BLaER1 (cell line): ENCODE measurements at regions not wholly inside any gene's neighbourhood (a gene's known extent, or its start where the extent isn't known, plus 50 kb on each side); places are given as distances from the start of the nearest gene placed in this dataset.

ENCODE experiments used
- H3K27ac ChIP-seq: shearing (Covaris generic); formaldehyde crosslinking; 2 replicates; pipeline ENCODE4 v1.8.1; 2022
- H3K27me3 ChIP-seq: shearing (Covaris generic); formaldehyde crosslinking; 2 replicates; pipeline ENCODE4 v1.8.1; 2022
- H3K36me3 ChIP-seq: shearing (Covaris generic); formaldehyde crosslinking; 2 replicates; pipeline ENCODE4 v1.8.1; 2022
- H3K4me1 ChIP-seq: shearing (Covaris generic); formaldehyde crosslinking; 2 replicates; pipeline ENCODE4 v1.8.1; 2022
- H3K4me2 ChIP-seq: shearing (Covaris generic); formaldehyde crosslinking; 2 replicates; pipeline ENCODE4 v1.8.1; 2022
- H3K4me3 ChIP-seq: shearing (Covaris generic); formaldehyde crosslinking; 2 replicates; pipeline ENCODE4 v1.8.1; 2022
- H3K9ac ChIP-seq: shearing (Covaris generic); formaldehyde crosslinking; 2 replicates; pipeline ENCODE4 v1.8.1; 2022
- H3K9me3 ChIP-seq: shearing (Covaris generic); formaldehyde crosslinking; 2 replicates; pipeline ENCODE4 v1.8.1; 2022
- H4K20me1 ChIP-seq: shearing (Covaris generic); formaldehyde crosslinking; 2 replicates; pipeline ENCODE4 v1.8.1; 2022
- Cebpa-rat ChIP-seq: shearing (Covaris generic); IDR thresholded peaks from 2 replicates; pipeline ENCODE4 v1.8.1; 2022

- Histone ChIP-seq H3K27me3 (no peaks in the 10 kb centered on the region), H3K4me2 (no peak overlapping the region), H3K27ac (no peak overlapping the region), H3K36me3 (no peaks in the 10 kb centered on the region), H3K4me1 (no peaks in the 10 kb centered on the region), H3K9ac (no peak overlapping the region), H3K4me3 (no peak overlapping the region), H3K9me3 (no peaks in the 10 kb centered on the region), H4K20me1 (no peaks in the 10 kb centered on the region)
- no peak for TF ChIP-seq Cebpa-rat
These were observed 1204.5 kb upstream of the CHAC2 start for GRCh38 chr2:52563151-52563550.

GRCh38 chr2:52558265-52558664 lies 1209.3 kb upstream of the CHAC2 start:
- Histone ChIP-seq H3K27me3 (no peaks in the 10 kb centered on the region), H3K27ac (no peak overlapping the region), H3K9me3 (no peaks in the 10 kb centered on the region), H3K36me3 (no peaks in the 10 kb centered on the region), H3K4me1 (no peaks in the 10 kb centered on the region), H3K4me3 (no peak overlapping the region), H3K9ac (no peak overlapping the region), H3K4me2 (no peak overlapping the region), H4K20me1 (no peaks in the 10 kb centered on the region)
- TF ChIP-seq Cebpa-rat: no peak

- H4K20me1 ChIP-seq: no peaks in the 10 kb centered on the region
- H3K9ac ChIP-seq: no peak overlapping the region
- H3K27me3 ChIP-seq: no peaks in the 10 kb centered on the region
- no peak for TF ChIP-seq Cebpa-rat
- no peak overlapping the region for H3K4me2 ChIP-seq
- H3K27ac ChIP-seq: no peak overlapping the region
- no peaks in the 10 kb centered on the region for H3K36me3 ChIP-seq
- H3K4me3 ChIP-seq: no peak overlapping the region
- H3K9me3 ChIP-seq: peaks cover 11% of the 10 kb centered on the region
- H3K4me1 ChIP-seq: no peaks in the 10 kb centered on the region
These were observed 1225.3 kb upstream of the CHAC2 start for GRCh38 chr2:52542297-52542696.

- Histone ChIP-seq H3K9me3 (no peaks in the 10 kb centered on the region), H3K36me3 (no peaks in the 10 kb centered on the region), H3K4me2 (no peak overlapping the region), H3K9ac (no peak overlapping the region), H3K27ac (no peak overlapping the region), H4K20me1 (no peaks in the 10 kb centered on the region), H3K27me3 (no peaks in the 10 kb centered on the region), H3K4me1 (no peaks in the 10 kb centered on the region), H3K4me3 (no peak overlapping the region)
- no peak for TF ChIP-seq Cebpa-rat
These were observed 1228.3 kb upstream of the CHAC2 start for GRCh38 chr2:52539026-52539970.

GRCh38 chr2:52537588-52537987 lies 1230.0 kb upstream of the CHAC2 start:
- Histone ChIP-seq H3K9ac (no peak overlapping the region), H3K4me2 (no peak overlapping the region), H3K36me3 (no peaks in the 10 kb centered on the region), H3K4me1 (no peaks in the 10 kb centered on the region), H3K27ac (no peak overlapping the region), H3K27me3 (no peaks in the 10 kb centered on the region), H3K9me3 (no peaks in the 10 kb centered on the region), H4K20me1 (no peaks in the 10 kb centered on the region), H3K4me3 (no peak overlapping the region)
- TF ChIP-seq Cebpa-rat: no peak

- no peaks in the 10 kb centered on the region for H3K9me3 ChIP-seq
- TF ChIP-seq Cebpa-rat: no peak
- H3K27ac ChIP-seq: no peak overlapping the region
- H3K4me2 ChIP-seq: no peak overlapping the region
- no peaks in the 10 kb centered on the region for H3K36me3 ChIP-seq
- no peak overlapping the region for H3K9ac ChIP-seq
- no peaks in the 10 kb centered on the region for H3K4me1 ChIP-seq
- no peaks in the 10 kb centered on the region for H3K27me3 ChIP-seq
- H3K4me3 ChIP-seq: no peak overlapping the region
- no peaks in the 10 kb centered on the region for H4K20me1 ChIP-seq
These were observed 1230.6 kb upstream of the CHAC2 start for GRCh38 chr2:52536929-52537460.

GRCh38 chr2:52532956-52533355 lies 1234.6 kb upstream of the CHAC2 start:
- Histone ChIP-seq H3K4me1 (no peaks in the 10 kb centered on the region), H4K20me1 (no peaks in the 10 kb centered on the region), H3K36me3 (no peaks in the 10 kb centered on the region), H3K4me3 (no peak overlapping the region), H3K4me2 (no peak overlapping the region), H3K9me3 (no peaks in the 10 kb centered on the region), H3K27ac (no peak overlapping the region), H3K9ac (no peak overlapping the region), H3K27me3 (no peaks in the 10 kb centered on the region)
- no peak for TF ChIP-seq Cebpa-rat

GRCh38 chr2:52526735-52527134 lies 1240.9 kb upstream of the CHAC2 start:
- Histone ChIP-seq H3K9me3 (peaks cover 3% of the 10 kb centered on the region; the same call in 1 of the 2 replicates), H4K20me1 (no peaks in the 10 kb centered on the region), H3K4me1 (no peaks in the 10 kb centered on the region), H3K4me3 (no peak overlapping the region), H3K4me2 (no peak overlapping the region), H3K36me3 (no peaks in the 10 kb centered on the region), H3K27ac (no peak overlapping the region), H3K27me3 (no peaks in the 10 kb centered on the region), H3K9ac (no peak overlapping the region)
- TF ChIP-seq Cebpa-rat: no peak

GRCh38 chr2:52520644-52521043 lies 1247.0 kb upstream of the CHAC2 start:
- Histone ChIP-seq H3K9ac (no peak overlapping the region), H4K20me1 (no peaks in the 10 kb centered on the region), H3K36me3 (no peaks in the 10 kb centered on the region), H3K27ac (no peak overlapping the region), H3K4me2 (no peak overlapping the region), H3K9me3 (peaks cover 3% of the 10 kb centered on the region; the same call in 1 of the 2 replicates), H3K27me3 (no peaks in the 10 kb centered on the region), H3K4me3 (no peak overlapping the region), H3K4me1 (no peaks in the 10 kb centered on the region)
- TF ChIP-seq Cebpa-rat: no peak

- H3K9me3 ChIP-seq: no peaks in the 10 kb centered on the region
- no peaks in the 10 kb centered on the region for H3K36me3 ChIP-seq
- no peak overlapping the region for H3K4me3 ChIP-seq
- no peaks in the 10 kb centered on the region for H3K27me3 ChIP-seq
- no peak overlapping the region for H3K9ac ChIP-seq
- H3K4me2 ChIP-seq: no peak overlapping the region
- TF ChIP-seq Cebpa-rat: no peak
- no peak overlapping the region for H3K27ac ChIP-seq
- H4K20me1 ChIP-seq: no peaks in the 10 kb centered on the region
- H3K4me1 ChIP-seq: no peaks in the 10 kb centered on the region
These were observed 1248.9 kb upstream of the CHAC2 start for GRCh38 chr2:52518678-52519077.
